B cell (primary cell): ENCODE measurements at regions not wholly inside any gene's neighbourhood (a gene's known extent, or its start where the extent isn't known, plus 50 kb on each side); places are given as distances from the start of the nearest gene placed in this dataset.
A peak's percentile ranks its signal among the peaks of the same experiment; 100 is the strongest.

Source experiments
- ATAC-seq: fragments of 200-7000 bp; cut with Tn5 transposase; one replicate; pipeline ENCODE4 v1.10.0; 2021; ENCODE audit warnings: low read depth, mild to moderate bottlenecking, moderate number of reproducible peaks, moderate library complexity
- CTCF ChIA-PET: fragments of 350-600 bp; sonication (Branson Sonifier 250); formaldehyde crosslinking; loops from one replicate; lab custom pipeline; 2021; ENCODE audit warnings: antibody characterized with exemption, inconsistent platforms; lab: Charles Lee
- POLR2A ChIA-PET: fragments of 350-600 bp; sonication (Branson Sonifier 250); formaldehyde crosslinking; loops from one replicate; lab custom pipeline; 2021; ENCODE audit warnings: antibody characterized with exemption; lab: Charles Lee
- DNase-seq: peaks from one replicate; pipeline ENCODE4 v3.0.0; 2013
- H2AFZ ChIP-seq: 2 replicates; pipeline ENCODE4 v1.6.1; 2012; ENCODE audit warnings: mild to moderate bottlenecking, low read depth, low read length; ENCODE audit not compliant: insufficient read depth, poor library complexity, severe bottlenecking
- H3K27ac ChIP-seq, 2 donors: 1 replicate in 1 of 2; 2 replicates in 1 of 2; pipeline ENCODE4 v1.5.1; 2012 to 2013; ENCODE audit warnings: low read length in 2 of 2, mild to moderate bottlenecking in 2 of 2, moderate library complexity in 1 of 2
- H3K27me3 ChIP-seq, 4 experiments: fragments of 200-600 bp in 1 of 4; sonication (generic) in 1 of 4; replicated peaks in 1 of 4; 1 replicate in 2 of 4; 2 replicates in 2 of 4; pipeline versions ENCODE4 v1.6.1 to v1.7.0; 2013 to 2016; ENCODE audit warnings: low read length in 3 of 4, mild to moderate bottlenecking in 2 of 4, mixed read lengths in 1 of 4, moderate library complexity in 1 of 4; ENCODE audit not compliant: insufficient read depth in 4 of 4, control insufficient read depth in 3 of 4; ENCODE audit errors: control extremely low read depth in 1 of 4
- H3K36me3 ChIP-seq, 2 experiments: replicated peaks in 1 of 2; 1 replicate in 1 of 2; 2 replicates in 1 of 2; pipeline versions ENCODE4 v1.6.1 to v1.7.1; 2013; ENCODE audit warnings: low read length in 1 of 2; ENCODE audit not compliant: insufficient read depth in 2 of 2, control insufficient read depth in 1 of 2; ENCODE audit errors: control extremely low read depth in 1 of 2, extremely low read depth in 1 of 2
- H3K4me1 ChIP-seq, 2 donors: fragments of 200-600 bp in 1 of 2; sonication (generic) in 1 of 2; 1 replicate in 1 of 2; 2 replicates in 1 of 2; pipeline versions ENCODE4 v1.5.1 to v1.6.1; 2013 to 2017; ENCODE audit warnings: low read length in 2 of 2; ENCODE audit not compliant: control insufficient read depth in 2 of 2, insufficient read depth in 2 of 2
- H3K4me2 ChIP-seq: replicated peaks from 2 replicates; pipeline ENCODE3; 2012; ENCODE audit warnings: mild to moderate bottlenecking, low read depth, low read length; ENCODE audit not compliant: poor library complexity, severe bottlenecking
- H3K4me3 ChIP-seq, 5 experiments: fragments of 200-600 bp in 1 of 5; sonication (generic) in 1 of 5; 1 replicate in 3 of 5; 2 replicates in 2 of 5; pipeline versions ENCODE4 v1.5.1 to v1.7.0; 2011 to 2016; ENCODE audit warnings: low read length in 4 of 5, mild to moderate bottlenecking in 4 of 5, low read depth in 2 of 5, control low read depth in 1 of 5, moderate library complexity in 1 of 5; ENCODE audit not compliant: insufficient read depth in 1 of 5; ENCODE audit errors: control extremely low read depth in 1 of 5, extremely low read depth in 1 of 5
- H3K79me2 ChIP-seq: fragments of 200-600 bp; sonication (generic); one replicate; pipeline ENCODE4 v1.6.0; 2016; ENCODE audit warnings: low read length; ENCODE audit not compliant: control insufficient read depth, insufficient read depth
- H3K9ac ChIP-seq: fragments of 200-600 bp; sonication (generic); 2 replicates; pipeline ENCODE4 v1.6.1; 2017; ENCODE audit warnings: mild to moderate bottlenecking, low read length, moderate library complexity
- H3K9me3 ChIP-seq, 3 donors: one replicate each; pipeline versions ENCODE4 v1.6.1 to v1.7.1; 2013; ENCODE audit warnings: low read length in 2 of 3; ENCODE audit not compliant: control insufficient read depth in 2 of 3, insufficient read depth in 1 of 3; ENCODE audit errors: control extremely low read depth in 1 of 3
- H4K20me1 ChIP-seq: 2 replicates; pipeline ENCODE4 v1.6.0; 2012; ENCODE audit warnings: mild to moderate bottlenecking, low read length; ENCODE audit not compliant: insufficient read depth, control insufficient read depth, poor library complexity, severe bottlenecking
- H3K27ac Mint-ChIP-seq: one replicate; pipeline ENCODE4 v1.8.0; 2021; ENCODE audit warnings: mixed read lengths
- H3K27me3 Mint-ChIP-seq: one replicate; pipeline ENCODE4 v1.8.0; 2021; ENCODE audit warnings: mixed read lengths
- H3K4me1 Mint-ChIP-seq: one replicate; pipeline ENCODE4 v1.8.0; 2021; ENCODE audit warnings: mixed read lengths
- H3K4me3 Mint-ChIP-seq: one replicate; pipeline ENCODE4 v1.8.0; 2021; ENCODE audit warnings: mixed read lengths
- H3K9me3 Mint-ChIP-seq: one replicate; pipeline ENCODE4 v1.8.0; 2022; ENCODE audit warnings: mixed read lengths; ENCODE audit not compliant: insufficient read depth
- EZH2 ChIP-seq: IDR thresholded peaks from 2 replicates; pipeline ENCODE4 v1.6.1; 2012; ENCODE audit warnings: borderline replicate concordance, low read depth, mild to moderate bottlenecking, moderate library complexity, low read length; ENCODE audit not compliant: insufficient read depth, poor library complexity, severe bottlenecking
- WGBS: methylation state at CpG from one replicate; pipeline ENCODE4 v1.1.5; 2013; ENCODE audit warnings: missing lambda C conversion rate; ENCODE audit not compliant: insufficient coverage; 5-methylcytosine and 5-hydroxymethylcytosine counted together
- intact Hi-C: fragments of 100-400 bp; cut with micrococcal nuclease; formaldehyde crosslinking; loops from one replicate; pipeline ENCODE4 v1.10.0; 2022
- TF ChIP-seq, protein P1 (sequence below): fragments of 200-600 bp; IDR thresholded peaks from one replicate; pipeline ENCODE4 v1.8.0; 2022; ENCODE audit warnings: antibody characterized with exemption, mild to moderate bottlenecking

GRCh38 chr2:57615855-57616556, 430.6 kb upstream of the VRK2 start:
- ATAC-seq: no peak
- no peaks in the 10 kb centered on the region for H3K27me3 Mint-ChIP-seq
- CTCF ChIA-PET: no interaction called here

GRCh38 chr2:57617318-57617717, 429.3 kb upstream of the VRK2 start:
- DNase-seq: no peak
- WGBS: 0% methylated on average over 1 of the region's 3 CpGs
- ChIA-PET POLR2A (no interaction called here), CTCF (no interaction called here)
- TF ChIP-seq, protein P1, sequence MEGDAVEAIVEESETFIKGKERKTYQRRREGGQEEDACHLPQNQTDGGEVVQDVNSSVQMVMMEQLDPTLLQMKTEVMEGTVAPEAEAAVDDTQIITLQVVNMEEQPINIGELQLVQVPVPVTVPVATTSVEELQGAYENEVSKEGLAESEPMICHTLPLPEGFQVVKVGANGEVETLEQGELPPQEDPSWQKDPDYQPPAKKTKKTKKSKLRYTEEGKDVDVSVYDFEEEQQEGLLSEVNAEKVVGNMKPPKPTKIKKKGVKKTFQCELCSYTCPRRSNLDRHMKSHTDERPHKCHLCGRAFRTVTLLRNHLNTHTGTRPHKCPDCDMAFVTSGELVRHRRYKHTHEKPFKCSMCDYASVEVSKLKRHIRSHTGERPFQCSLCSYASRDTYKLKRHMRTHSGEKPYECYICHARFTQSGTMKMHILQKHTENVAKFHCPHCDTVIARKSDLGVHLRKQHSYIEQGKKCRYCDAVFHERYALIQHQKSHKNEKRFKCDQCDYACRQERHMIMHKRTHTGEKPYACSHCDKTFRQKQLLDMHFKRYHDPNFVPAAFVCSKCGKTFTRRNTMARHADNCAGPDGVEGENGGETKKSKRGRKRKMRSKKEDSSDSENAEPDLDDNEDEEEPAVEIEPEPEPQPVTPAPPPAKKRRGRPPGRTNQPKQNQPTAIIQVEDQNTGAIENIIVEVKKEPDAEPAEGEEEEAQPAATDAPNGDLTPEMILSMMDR: no peak
- TF ChIP-seq EZH2: no peak
- intact Hi-C loops: no loop called here
- peak overlapping the region; percentile 8 for H3K4me2 ChIP-seq
- H3K9me3 Mint-ChIP-seq: no peaks in the 10 kb centered on the region
- no peaks in the 10 kb centered on the region for H3K79me2 ChIP-seq
- no peak for ATAC-seq
- H3K27me3 Mint-ChIP-seq: no peaks in the 10 kb centered on the region
- no peak overlapping the region for H3K4me3 Mint-ChIP-seq
- H3K27ac Mint-ChIP-seq: no peak overlapping the region
- H3K9ac ChIP-seq: no peak overlapping the region
- H3K4me3 ChIP-seq: no peak overlapping the region
- H3K27ac ChIP-seq: no peak overlapping the region
- H2AFZ ChIP-seq: no peak overlapping the region
- no peaks in the 10 kb centered on the region for H3K27me3 ChIP-seq
- H3K4me1 Mint-ChIP-seq: peaks cover 9% of the 10 kb centered on the region
- peaks cover 0 to 6% of the 10 kb centered on the region in 2 donors for H3K4me1 ChIP-seq
- no peaks in the 10 kb centered on the region for H3K9me3 ChIP-seq
- H3K36me3 ChIP-seq: no peaks in the 10 kb centered on the region
- H4K20me1 ChIP-seq: no peaks in the 10 kb centered on the region

More at GRCh38 chr2:57615855-57616556, 430.6 kb upstream of the VRK2 start:
- POLR2A ChIA-PET: no interaction called here
- DNase-seq: no peak
- WGBS: no CpG with 5 or more reads among the region's 1 CpG
- TF ChIP-seq, protein P1: no peak
- no peak for TF ChIP-seq EZH2
- intact Hi-C loops: no loop called here
- Mint-ChIP-seq H3K9me3 (no peaks in the 10 kb centered on the region), H3K4me1 (peaks cover 9% of the 10 kb centered on the region), H3K27ac (no peak overlapping the region), H3K4me3 (no peak overlapping the region)
- Histone ChIP-seq H3K27ac (no peak overlapping the region), H3K27me3 (no peaks in the 10 kb centered on the region), H3K79me2 (no peaks in the 10 kb centered on the region), H3K36me3 (no peaks in the 10 kb centered on the region), H4K20me1 (no peaks in the 10 kb centered on the region), H2AFZ (no peak overlapping the region), H3K9me3 (no peaks in the 10 kb centered on the region), H3K9ac (no peak overlapping the region), H3K4me2 (no peak overlapping the region), H3K4me3 (no peak overlapping the region), H3K4me1 (peaks cover 0 to 6% of the 10 kb centered on the region in 2 donors)
